OCI-LY7 (cell line): ENCODE measurements at regions not wholly inside any gene's neighbourhood (a gene's known extent, or its start where the extent isn't known, plus 50 kb on each side); places are given as distances from the start of the nearest gene placed in this dataset.

Experiments
- BruUV-seq: library from RNA; stranded (reverse); fragments of 400-500 nt; replicated peaks from 2 replicates; lab custom pipeline; 2021; lab: Mats Ljungman, UMichigan
- CTCF ChIA-PET: fragments of 300-600 bp; sonication (Branson Sonifier 250); formaldehyde crosslinking; loops from one replicate; lab custom pipeline; 2022; ENCODE audit warnings: antibody characterized with exemption; ENCODE audit not compliant: unreplicated experiment; lab: Charles Lee
- POLR2A ChIA-PET: fragments of 300-600 bp; sonication (Branson Sonifier 250); formaldehyde crosslinking; loops from one replicate; lab custom pipeline; 2022; ENCODE audit warnings: antibody characterized with exemption; lab: Charles Lee
- DNase-seq: peaks from one replicate; pipeline ENCODE4 v3.0.0-alpha.2; 2015; ENCODE audit warnings: low spot score
- H2AFZ ChIP-seq: fragments of 200-600 bp; sonication (generic), shearing (Covaris generic); 2 replicates; pipeline ENCODE4 v1.6.1; 2014; ENCODE audit warnings: mild to moderate bottlenecking, antibody characterized with exemption, low read length, moderate library complexity
- H3K27ac ChIP-seq: fragments of 200-600 bp; sonication (generic); 2 replicates; pipeline ENCODE4 v1.5.1; 2014; ENCODE audit warnings: mixed run types, low read depth, mild to moderate bottlenecking, moderate library complexity, low read length, inconsistent platforms; ENCODE audit not compliant: poor library complexity, severe bottlenecking
- H3K36me3 ChIP-seq: fragments of 200-600 bp; sonication (generic); 2 replicates; pipeline ENCODE4 v1.6.1; 2014; ENCODE audit warnings: mild to moderate bottlenecking, antibody characterized with exemption, low read length, moderate library complexity, mixed read lengths; ENCODE audit not compliant: insufficient read depth
- H3K4me1 ChIP-seq: fragments of 200-600 bp; sonication (generic); 2 replicates; pipeline ENCODE4 v1.5.1; 2014; ENCODE audit warnings: mild to moderate bottlenecking, low read length; ENCODE audit not compliant: insufficient read depth, poor library complexity, severe bottlenecking
- H3K4me2 ChIP-seq: fragments of 200-600 bp; sonication (generic); 2 replicates; pipeline ENCODE4 v1.6.1; 2014; ENCODE audit warnings: mild to moderate bottlenecking, low read length
- H3K4me3 ChIP-seq: fragments of 200-600 bp; sonication (generic); 2 replicates; pipeline ENCODE4 v1.5.1; 2014; ENCODE audit warnings: mild to moderate bottlenecking, low read depth, low read length; ENCODE audit not compliant: poor library complexity, severe bottlenecking
- H3K79me2 ChIP-seq: fragments of 200-600 bp; sonication (generic); 2 replicates; pipeline ENCODE4 v1.6.1; 2016; ENCODE audit warnings: low read depth, mild to moderate bottlenecking, low read length, moderate library complexity, mixed read lengths; ENCODE audit not compliant: insufficient read depth
- H3K9me2 ChIP-seq: fragments of 200-600 bp; sonication (generic); 2 replicates; pipeline ENCODE4 v1.6.1; 2016; ENCODE audit warnings: mild to moderate bottlenecking, low read length, mixed read lengths; ENCODE audit not compliant: insufficient read depth
- H3K9me3 ChIP-seq: fragments of 200-600 bp; sonication (generic); 2 replicates; pipeline ENCODE4 v1.6.1; 2014; ENCODE audit warnings: mild to moderate bottlenecking, mixed run types, low read length, mixed read lengths
- H4K20me1 ChIP-seq: fragments of 200-600 bp; sonication (generic); 2 replicates; pipeline ENCODE4 v1.6.1; 2014; ENCODE audit warnings: mild to moderate bottlenecking, antibody characterized with exemption, low read length, moderate library complexity, mixed read lengths; ENCODE audit not compliant: insufficient read depth
- CTCF ChIP-seq: fragments of 200-600 bp; sonication (generic); conservative IDR thresholded peaks from 2 replicates; pipeline ENCODE4 v1.5.1; 2014; ENCODE audit warnings: mild to moderate bottlenecking, antibody characterized with exemption, low read length, moderate library complexity, mixed read lengths
- EZH2phosphoT487 ChIP-seq: fragments of 200-600 bp; sonication (generic); IDR thresholded peaks from 2 replicates; pipeline ENCODE4 v1.6.1; 2018; ENCODE audit warnings: low read depth, borderline replicate concordance, mild to moderate bottlenecking, mixed run types, antibody characterized with exemption, low read length, moderate library complexity, mixed read lengths
- intact Hi-C: fragments of 100-400 bp; cut with micrococcal nuclease; formaldehyde crosslinking; loops from one replicate; pipeline ENCODE4 v1.10.0; 2022; ENCODE audit not compliant: unreplicated experiment

GRCh38 chr18:68417166-68417799 is 297.6 kb downstream of the TMX3 start:
- BruUV-seq: no TSS peak
- Histone ChIP-seq H3K9me2 (no peaks in the 10 kb centered on the region), H3K9me3 (no peaks in the 10 kb centered on the region), H3K79me2 (no peaks in the 10 kb centered on the region), H4K20me1 (no peaks in the 10 kb centered on the region), H3K27ac (no peak overlapping the region), H3K4me3 (no peak overlapping the region), H3K36me3 (no peaks in the 10 kb centered on the region), H3K4me1 (no peaks in the 10 kb centered on the region), H2AFZ (no peak overlapping the region), H3K4me2 (no peak overlapping the region)
- intact Hi-C loops: no loop called here
- POLR2A ChIA-PET: interaction anchor here (0.6 kb wide), 1 partner anchor 997 kb away, joined by 3 read pairs; no protein-coding TSS in a partner anchor
- no peak for DNase-seq
- CTCF ChIA-PET: no interaction called here
- TF ChIP-seq EZH2phosphoT487 (no peak), CTCF (no peak)

GRCh38 chr18:68414407-68414806 is 300.5 kb downstream of the TMX3 start:
- no peak for DNase-seq
- Histone ChIP-seq H3K36me3 (no peaks in the 10 kb centered on the region), H4K20me1 (no peaks in the 10 kb centered on the region), H3K4me3 (no peak overlapping the region), H3K27ac (no peak overlapping the region), H3K9me2 (no peaks in the 10 kb centered on the region), H3K4me2 (no peak overlapping the region), H3K79me2 (no peaks in the 10 kb centered on the region), H3K4me1 (no peaks in the 10 kb centered on the region), H2AFZ (no peak overlapping the region), H3K9me3 (no peaks in the 10 kb centered on the region)
- POLR2A ChIA-PET: no interaction called here
- BruUV-seq: no TSS peak
- CTCF ChIA-PET: no interaction called here
- intact Hi-C loops: no loop called here
- no peak for TF ChIP-seq EZH2phosphoT487
- no peak for TF ChIP-seq CTCF

- Histone ChIP-seq H3K36me3 (no peaks in the 10 kb centered on the region), H3K79me2 (no peaks in the 10 kb centered on the region), H3K27ac (no peak overlapping the region), H2AFZ (no peak overlapping the region), H3K4me1 (no peaks in the 10 kb centered on the region), H3K9me2 (no peaks in the 10 kb centered on the region), H4K20me1 (no peaks in the 10 kb centered on the region), H3K4me3 (no peak overlapping the region), H3K4me2 (no peak overlapping the region), H3K9me3 (no peaks in the 10 kb centered on the region)
- no peak for DNase-seq
- POLR2A ChIA-PET: no interaction called here
- no TSS peak for BruUV-seq
- no peak for TF ChIP-seq CTCF
- TF ChIP-seq EZH2phosphoT487: no peak
- intact Hi-C loops: no loop called here
- CTCF ChIA-PET: no interaction called here
These were observed 305.3 kb downstream of the TMX3 start for GRCh38 chr18:68409576-68409975.
